BJ (cell line): ENCODE measurements at regions not wholly inside any gene's neighbourhood (a gene's known extent, or its start where the extent isn't known, plus 50 kb on each side); places are given as distances from the start of the nearest gene placed in this dataset.
A peak's percentile ranks its signal among the peaks of the same experiment; 100 is the strongest.

Experiments
- CTCF ChIA-PET: fragments of 350-600 bp; formaldehyde crosslinking; extraction: SDS; loops from one replicate; lab custom pipeline; 2021; ENCODE audit warnings: antibody characterized with exemption, inconsistent platforms; lab: Yijun Ruan, JAX
- POLR2A ChIA-PET: fragments of 300-600 bp; sonication (Branson Sonifier 250); formaldehyde crosslinking; extraction: SDS; loops from one replicate; lab custom pipeline; 2021; ENCODE audit warnings: antibody characterized with exemption; lab: Charles Lee
- DNase-seq: peaks from one replicate; pipeline ENCODE4 v3.0.0-alpha.2; 2011; ENCODE audit warnings: low read depth
- H3K27me3 ChIP-seq: 2 replicates; pipeline ENCODE4 v1.6.0; 2011; ENCODE audit warnings: low read length; ENCODE audit not compliant: control insufficient read depth, insufficient read depth
- H3K36me3 ChIP-seq: 2 replicates; pipeline ENCODE4 v1.5.1; 2011; ENCODE audit warnings: low read length; ENCODE audit not compliant: control insufficient read depth, insufficient read depth
- H3K4me3 ChIP-seq: 2 replicates; pipeline ENCODE4 v1.5.1; 2011; ENCODE audit warnings: low read depth, mild to moderate bottlenecking, control low read depth, low read length
- TF ChIP-seq, protein P1 (sequence below): IDR thresholded peaks from 2 replicates; pipeline ENCODE4 v1.5.1; 2011; ENCODE audit warnings: low read depth, mild to moderate bottlenecking, control low read depth, inconsistent platforms, low read length, moderate library complexity; ENCODE audit not compliant: insufficient read depth

DNA sequence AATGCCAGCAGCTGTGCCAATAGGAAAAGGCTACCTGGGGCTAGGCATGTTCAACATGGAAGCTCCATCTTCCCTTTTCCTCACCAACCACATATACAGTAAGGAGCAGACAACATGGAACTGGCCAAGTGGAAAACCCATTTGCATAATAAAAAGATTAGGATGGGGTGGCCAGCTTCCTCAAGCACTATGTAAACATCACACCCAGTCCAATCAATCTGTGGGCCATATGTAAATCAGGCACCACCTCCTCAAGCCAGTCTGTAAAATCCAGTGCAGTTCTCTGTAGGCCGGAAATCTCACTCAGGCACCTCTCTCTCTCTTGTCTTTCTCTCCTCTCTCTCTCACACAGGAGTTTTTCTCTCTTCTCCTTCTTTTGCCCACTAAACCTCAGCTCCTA is 360.2 kb upstream of the GRIA1 start:
- Histone ChIP-seq H3K36me3 (no peaks in the 10 kb centered on the region), H3K4me3 (no peak overlapping the region), H3K27me3 (no peaks in the 10 kb centered on the region)
- CTCF ChIA-PET: no interaction called here
- TF ChIP-seq, protein P1, sequence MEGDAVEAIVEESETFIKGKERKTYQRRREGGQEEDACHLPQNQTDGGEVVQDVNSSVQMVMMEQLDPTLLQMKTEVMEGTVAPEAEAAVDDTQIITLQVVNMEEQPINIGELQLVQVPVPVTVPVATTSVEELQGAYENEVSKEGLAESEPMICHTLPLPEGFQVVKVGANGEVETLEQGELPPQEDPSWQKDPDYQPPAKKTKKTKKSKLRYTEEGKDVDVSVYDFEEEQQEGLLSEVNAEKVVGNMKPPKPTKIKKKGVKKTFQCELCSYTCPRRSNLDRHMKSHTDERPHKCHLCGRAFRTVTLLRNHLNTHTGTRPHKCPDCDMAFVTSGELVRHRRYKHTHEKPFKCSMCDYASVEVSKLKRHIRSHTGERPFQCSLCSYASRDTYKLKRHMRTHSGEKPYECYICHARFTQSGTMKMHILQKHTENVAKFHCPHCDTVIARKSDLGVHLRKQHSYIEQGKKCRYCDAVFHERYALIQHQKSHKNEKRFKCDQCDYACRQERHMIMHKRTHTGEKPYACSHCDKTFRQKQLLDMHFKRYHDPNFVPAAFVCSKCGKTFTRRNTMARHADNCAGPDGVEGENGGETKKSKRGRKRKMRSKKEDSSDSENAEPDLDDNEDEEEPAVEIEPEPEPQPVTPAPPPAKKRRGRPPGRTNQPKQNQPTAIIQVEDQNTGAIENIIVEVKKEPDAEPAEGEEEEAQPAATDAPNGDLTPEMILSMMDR: no peak
- no peak for DNase-seq
- POLR2A ChIA-PET: no interaction called here

DNA sequence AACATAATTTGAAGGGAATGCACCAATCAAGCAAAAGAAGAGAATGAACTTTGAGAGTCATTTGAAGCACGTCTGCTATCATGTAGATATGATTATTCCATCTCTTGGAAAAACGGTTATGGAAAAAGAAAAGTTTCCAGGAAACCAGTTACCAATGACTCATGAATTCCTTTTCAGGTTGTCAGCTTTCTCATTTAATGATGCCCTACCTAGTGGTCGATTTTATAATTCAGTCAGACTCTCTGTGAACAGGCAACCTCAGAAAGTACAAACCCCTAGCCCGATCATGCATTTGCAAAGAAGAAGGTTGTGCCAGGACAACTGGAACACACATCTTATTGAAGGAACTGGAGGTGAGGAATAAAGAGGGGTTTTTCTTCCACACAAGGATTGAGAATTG is 355.1 kb upstream of the GRIA1 start:
- TF ChIP-seq, protein P1: no peak
- Histone ChIP-seq H3K36me3 (no peaks in the 10 kb centered on the region), H3K27me3 (no peaks in the 10 kb centered on the region), H3K4me3 (no peak overlapping the region)
- no peak for DNase-seq
- CTCF ChIA-PET: interaction anchor here (1.6 kb wide), 1 partner anchor 12 kb away, joined by 5 read pairs; no protein-coding TSS in a partner anchor
- POLR2A ChIA-PET: no interaction called here

DNA sequence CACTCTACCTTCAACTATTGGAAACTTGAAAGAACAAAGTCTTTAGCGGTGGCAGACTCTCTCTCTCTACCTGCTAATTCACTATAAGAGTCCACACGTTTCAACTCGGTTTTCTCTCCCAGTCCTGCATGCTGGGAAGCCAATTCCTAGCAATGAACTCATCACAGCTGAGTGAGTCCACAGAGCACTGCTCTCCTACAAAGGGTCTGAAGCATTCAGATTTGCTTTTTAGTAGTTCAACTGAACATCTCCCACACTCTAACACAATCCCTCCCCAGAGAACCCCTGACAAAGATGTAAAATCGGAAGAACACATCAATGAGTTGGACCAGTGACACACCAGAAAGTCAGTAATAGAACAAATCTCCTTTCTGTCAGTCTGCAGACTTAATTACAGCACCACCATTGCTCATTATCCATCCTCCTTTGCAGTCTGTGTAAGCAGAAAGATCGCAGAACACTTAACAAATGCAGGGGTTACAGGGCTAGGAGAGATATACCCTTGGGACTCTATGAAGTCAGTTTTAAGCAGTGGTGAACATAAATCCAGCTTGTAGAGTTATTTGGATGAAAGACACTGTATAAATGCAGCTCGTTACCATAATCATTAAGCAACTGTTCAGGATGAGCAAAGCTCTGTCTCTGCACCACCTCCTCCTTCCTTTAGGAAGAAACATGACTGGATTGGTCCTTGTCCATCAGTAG is 353.4 kb upstream of the GRIA1 start:
- ChIA-PET POLR2A (no interaction called here), CTCF (interaction anchor here (0.7 to 1.6 kb wide), 3 partner anchors 11 to 576 kb away, joined by 4 to 5 read pairs (median 4); no protein-coding TSS in a partner anchor)
- DNase-seq: no peak
- H3K36me3 ChIP-seq: no peaks in the 10 kb centered on the region
- H3K27me3 ChIP-seq: no peaks in the 10 kb centered on the region
- H3K4me3 ChIP-seq: no peak overlapping the region
- TF ChIP-seq, protein P1: no peak

DNA sequence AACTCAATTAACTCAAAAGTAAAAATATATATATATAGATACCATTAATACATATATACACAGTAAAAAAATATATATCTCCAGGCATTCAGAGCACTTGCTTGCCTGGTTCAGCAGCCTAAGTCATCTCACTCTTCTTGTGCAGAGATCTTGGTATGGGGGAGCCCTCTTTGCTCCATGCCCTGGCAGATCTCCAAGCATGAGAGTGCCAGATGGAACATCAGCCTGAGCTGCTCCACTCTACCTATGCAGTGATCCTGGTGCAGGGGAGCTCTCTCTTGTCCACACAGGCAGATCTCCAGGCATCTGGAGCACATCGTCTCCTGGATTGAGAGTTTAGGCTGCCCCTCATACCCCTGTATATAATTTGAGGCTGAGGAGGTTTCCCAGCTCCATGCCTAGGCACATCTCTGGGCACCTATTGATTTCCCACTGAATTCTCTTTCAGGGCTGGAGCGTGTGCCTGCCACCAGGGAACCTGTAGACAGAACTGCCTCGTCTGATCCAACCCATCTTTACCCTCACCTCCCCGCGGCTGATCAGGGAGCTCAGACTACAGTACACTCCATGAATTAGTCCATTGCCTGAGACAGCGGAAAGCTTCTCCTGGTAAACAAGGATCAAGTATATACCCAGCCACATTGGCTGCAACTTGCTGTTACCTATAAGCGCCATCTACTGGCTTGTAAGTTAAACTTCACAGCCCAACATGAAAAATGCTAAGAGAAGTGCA is 342.4 kb upstream of the GRIA1 start:
- POLR2A ChIA-PET: no interaction called here
- TF ChIP-seq, protein P1: peak; percentile 70
- no peak for DNase-seq
- Histone ChIP-seq H3K4me3 (no peak overlapping the region), H3K36me3 (no peaks in the 10 kb centered on the region), H3K27me3 (no peaks in the 10 kb centered on the region)
- CTCF ChIA-PET: interaction anchor here (0.6 to 2.9 kb wide), 12 partner anchors 8 to 1171 kb away, joined by 3 to 9 read pairs (median 4); no protein-coding TSS in a partner anchor

DNA sequence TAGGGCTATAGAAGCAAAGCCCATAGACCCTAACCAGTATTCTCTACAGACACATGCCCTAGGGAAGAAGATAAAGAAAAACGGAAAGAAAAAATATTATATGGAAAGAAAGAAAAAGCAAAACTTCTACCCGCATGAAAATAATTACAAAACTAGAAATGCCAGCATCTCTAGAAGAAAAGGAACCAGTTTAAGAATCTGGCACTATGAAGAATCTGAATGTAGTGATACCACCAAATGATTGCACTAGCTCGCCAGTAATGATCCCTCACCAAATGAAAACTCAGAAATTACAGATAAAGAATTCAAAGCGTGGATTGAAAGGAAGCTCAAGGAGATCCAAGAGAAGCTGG is 341.9 kb upstream of the GRIA1 start:
- POLR2A ChIA-PET: no interaction called here

More for the DNA sequence above, 341.9 kb upstream of the GRIA1 start:
- TF ChIP-seq, protein P1: no peak
- no peak for DNase-seq
- Histone ChIP-seq H3K27me3 (no peaks in the 10 kb centered on the region), H3K4me3 (no peak overlapping the region), H3K36me3 (no peaks in the 10 kb centered on the region)
- CTCF ChIA-PET: interaction anchor here (0.6 to 2.9 kb wide), 12 partner anchors 9 to 1170 kb away, joined by 3 to 9 read pairs (median 4); no protein-coding TSS in a partner anchor
